NCI-H1694 treated with DMSO at 0.1 percent for 48 hours (cell line): ENCODE measurements at regions not wholly inside any gene's neighbourhood (a gene's known extent, or its start where the extent isn't known, plus 50 kb on each side); places are given as distances from the start of the nearest gene placed in this dataset.
"Not testable (repeated sequence)": the region's sequence is repeated elsewhere in the genome, so short reads cannot be mapped to it uniquely, and the experiment has no call there.

Experiments used
- DNase-seq: peaks from one replicate; lab custom pipeline; 2025; lab: John Stamatoyannopoulos, UW

DNA sequence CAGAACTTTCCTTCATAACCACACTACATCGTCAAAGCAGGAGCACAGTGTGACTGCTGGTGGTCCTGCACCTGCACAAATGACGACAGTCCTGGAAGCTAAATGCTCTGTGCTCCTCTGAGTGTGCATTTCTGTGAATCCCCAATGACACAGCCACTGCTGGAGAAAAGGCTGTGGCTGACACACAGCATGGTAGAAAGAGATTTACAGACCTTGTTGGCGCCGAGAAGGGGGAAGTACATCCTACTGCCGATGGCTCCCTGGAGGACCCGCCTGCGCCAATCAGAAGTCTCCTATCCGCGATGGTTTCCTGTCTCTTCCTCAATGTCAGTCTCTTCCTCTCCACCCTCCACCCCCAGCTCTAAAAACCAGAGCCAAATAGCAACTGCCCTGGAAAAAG, 115.4 kb upstream of the RAB4A start:
- DNase-seq: no peak

DNA sequence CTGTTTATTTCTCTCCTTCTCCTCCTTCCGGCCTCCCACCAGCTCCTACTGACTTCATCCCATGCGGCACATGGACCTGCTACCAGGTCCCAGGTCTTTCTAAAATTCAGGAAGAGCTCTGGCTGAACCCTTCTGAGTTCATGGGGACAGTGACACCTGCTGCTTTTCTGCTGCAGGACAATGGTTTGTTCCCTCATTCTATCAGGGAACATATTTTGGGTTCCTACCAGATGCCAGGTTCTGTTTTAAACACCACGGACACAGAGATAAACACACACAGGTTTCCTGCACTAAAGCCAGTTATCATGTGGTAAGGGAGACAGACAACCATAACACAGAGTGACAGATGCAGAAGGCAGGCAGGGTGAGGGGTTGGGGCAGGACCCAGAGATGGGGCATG, 114.0 kb upstream of the RAB4A start:
- peak; percentile 50 for DNase-seq

DNA sequence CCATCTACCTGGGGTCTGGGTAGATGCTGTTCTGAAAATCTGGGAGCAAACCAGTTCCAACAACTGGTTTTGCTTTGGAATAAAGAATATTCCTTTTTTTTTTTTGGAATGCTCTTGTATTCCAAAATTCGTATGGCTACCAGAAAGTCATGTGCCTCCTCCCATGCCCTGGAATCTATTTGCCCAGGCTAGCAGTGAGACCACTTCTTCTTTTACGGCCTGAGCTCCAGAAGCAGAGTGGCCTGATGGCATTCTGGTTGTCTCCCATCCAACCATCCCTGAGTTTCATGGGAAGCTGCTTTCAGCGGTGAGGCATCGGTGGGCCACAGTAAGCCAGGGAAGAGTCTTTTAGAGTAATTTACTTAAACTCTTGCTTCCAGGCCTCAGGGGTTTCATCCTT, 113.4 kb upstream of the RAB4A start:
- DNase-seq: no peak

DNA sequence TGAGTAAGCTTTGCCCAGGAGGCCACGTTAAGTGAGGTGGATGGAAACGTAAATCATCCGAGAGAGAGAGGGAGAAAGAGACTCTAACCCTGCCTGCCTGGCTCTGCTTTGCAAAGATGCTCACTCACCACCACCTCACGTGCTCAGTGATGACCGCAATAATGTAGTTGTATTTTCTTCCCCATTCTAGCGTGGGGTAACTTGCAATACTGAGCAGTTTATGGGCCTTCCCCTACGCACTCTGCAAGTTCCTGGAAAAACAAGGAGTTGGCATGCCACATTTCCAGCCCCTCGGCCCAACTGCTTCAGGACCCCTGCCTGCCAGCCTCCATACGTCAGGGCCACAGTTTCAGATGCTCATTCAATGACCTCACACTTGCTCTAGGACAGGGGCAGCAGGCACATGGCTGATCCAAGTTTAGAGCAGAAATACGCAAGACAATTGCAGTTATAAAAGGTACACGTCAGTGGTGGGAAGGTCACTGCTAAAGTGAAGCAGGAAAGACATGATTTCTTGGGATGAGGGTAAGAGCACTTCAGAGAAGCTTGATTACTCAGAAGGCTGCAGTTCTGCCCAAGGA, 112.5 kb upstream of the RAB4A start:
- DNase-seq: no peak

DNA sequence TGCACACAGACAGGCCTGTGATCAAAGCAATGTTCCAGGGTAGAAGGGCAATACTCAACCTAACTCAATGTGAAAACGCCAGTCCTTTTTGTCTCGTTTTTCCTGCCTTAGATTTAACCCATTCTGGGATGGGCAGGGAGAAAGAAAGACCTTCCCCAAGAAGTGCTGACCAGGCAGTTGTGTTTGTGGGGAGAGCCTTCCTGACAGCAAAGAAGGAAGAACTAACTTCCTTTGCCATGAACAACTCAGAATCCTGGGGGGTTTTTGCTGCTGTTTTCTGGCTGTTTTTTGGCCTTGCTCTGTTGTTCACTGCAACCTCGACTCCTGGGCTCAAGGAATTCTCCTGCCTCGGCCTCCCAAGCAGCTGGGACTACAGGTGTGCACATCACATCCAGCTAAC, 112.0 kb upstream of the RAB4A start:
- no peak for DNase-seq

DNA sequence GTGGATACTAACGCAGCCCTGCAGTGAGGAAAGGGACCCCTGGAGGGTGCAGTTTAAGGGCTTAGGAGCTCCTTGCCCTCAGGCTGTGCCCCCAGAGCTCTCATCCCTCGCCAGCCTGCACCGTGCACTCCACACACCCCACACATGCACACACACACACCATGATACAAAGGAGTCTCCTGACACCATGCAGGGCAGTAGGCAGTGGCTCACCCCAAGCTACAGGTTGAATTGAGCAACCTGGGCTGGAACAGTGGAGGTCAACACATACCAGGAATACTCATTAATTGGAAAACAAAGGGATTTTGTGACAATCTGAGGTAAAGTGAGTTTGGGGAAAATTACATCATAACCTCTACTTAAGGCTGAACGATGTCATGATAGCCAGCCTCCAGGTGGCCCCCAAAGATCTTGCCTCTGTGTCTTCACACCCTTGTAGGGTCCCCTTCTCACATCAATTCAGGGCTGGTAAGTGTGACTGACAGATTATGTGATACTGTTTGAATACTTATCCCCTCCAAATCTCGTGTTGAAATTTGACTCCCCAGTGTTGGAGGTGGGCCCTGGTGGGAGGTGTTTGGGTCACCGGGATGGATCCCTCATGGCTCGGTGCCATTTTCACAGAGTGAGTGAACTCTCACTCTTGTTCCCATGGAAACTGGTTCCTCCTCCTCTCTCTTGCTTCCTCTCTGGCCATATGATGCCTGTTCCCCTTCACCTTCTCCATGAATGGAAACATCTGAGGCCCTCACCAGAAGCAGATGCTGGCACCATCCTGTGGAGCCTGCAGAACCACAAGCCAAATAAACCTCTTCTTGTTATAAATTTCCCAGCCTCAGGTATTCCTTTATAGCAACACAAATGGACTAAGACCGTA, 111.0 kb upstream of the RAB4A start:
- no peak for DNase-seq

DNA sequence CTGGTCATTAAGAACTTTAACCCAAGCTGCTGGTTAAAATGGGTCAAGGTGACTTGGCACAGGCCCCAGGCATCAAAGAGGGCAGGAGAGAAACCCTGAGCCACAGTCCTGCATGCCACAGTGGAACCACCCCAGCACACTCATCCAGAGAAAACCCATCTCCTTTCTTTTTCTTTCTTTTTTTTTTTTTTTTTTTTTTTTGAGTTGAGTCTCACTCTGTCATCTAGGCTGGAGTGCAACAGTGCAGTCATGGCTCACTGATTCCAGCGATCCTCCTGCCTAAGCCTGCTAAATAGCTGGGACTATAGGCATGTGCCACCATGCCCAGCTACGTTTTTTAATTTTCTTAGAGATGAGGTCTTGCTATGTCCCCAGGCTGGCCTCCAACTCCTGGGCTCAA, 109.2 kb upstream of the RAB4A start:
- DNase-seq: no peak

DNA sequence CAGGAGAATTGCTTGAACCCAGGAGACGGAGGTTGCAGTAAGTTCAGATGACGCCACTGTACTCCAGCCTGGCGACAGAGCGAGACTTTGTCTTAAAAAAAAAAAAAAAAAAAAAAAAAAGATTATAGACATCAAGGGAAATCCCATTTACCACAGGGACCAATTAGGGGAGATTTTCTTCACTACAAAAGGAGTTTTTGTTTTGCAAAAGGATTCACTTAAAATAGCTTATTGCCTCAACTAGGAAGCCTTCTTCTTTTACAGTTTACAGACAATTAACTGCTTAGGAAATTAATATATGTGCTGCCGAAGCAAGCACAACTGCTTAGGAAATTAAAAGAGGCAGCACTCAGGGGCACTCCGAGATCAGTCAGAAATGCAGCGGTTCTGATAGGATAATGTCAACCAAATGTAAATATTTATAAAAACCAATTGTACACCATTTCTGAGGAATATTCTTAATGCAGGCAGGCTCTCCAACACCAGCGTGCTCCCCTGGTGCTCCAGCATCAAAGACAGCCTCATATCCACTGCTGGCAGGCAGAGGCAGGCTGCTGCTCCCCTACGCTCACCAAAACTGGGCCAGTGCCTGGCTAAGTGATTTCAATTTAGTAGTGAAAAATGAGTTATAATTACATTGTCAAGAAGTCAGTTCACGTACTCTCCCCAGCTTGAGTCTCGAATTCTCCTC, 107.9 kb upstream of the RAB4A start:
- DNase-seq: no peak

DNA sequence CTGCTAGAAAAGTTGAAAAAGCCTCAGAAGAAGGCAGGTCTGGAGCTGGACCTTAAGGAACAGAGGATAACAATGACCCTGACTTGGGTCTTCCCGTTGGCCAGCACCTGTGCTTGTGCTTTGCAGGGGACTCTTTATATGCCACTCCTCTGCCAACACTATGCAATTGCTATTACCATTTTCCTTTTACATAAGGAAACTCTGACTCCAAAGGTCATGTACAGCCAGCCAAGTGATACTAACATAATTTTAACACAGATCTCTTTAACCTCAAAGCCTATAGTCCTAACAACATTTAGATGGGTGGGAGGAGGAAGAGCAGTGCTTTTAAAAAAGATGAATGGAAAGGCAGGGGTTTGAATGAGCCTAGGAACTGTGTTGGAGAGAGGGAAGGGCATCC, 106.6 kb upstream of the RAB4A start:
- no peak for DNase-seq

DNA sequence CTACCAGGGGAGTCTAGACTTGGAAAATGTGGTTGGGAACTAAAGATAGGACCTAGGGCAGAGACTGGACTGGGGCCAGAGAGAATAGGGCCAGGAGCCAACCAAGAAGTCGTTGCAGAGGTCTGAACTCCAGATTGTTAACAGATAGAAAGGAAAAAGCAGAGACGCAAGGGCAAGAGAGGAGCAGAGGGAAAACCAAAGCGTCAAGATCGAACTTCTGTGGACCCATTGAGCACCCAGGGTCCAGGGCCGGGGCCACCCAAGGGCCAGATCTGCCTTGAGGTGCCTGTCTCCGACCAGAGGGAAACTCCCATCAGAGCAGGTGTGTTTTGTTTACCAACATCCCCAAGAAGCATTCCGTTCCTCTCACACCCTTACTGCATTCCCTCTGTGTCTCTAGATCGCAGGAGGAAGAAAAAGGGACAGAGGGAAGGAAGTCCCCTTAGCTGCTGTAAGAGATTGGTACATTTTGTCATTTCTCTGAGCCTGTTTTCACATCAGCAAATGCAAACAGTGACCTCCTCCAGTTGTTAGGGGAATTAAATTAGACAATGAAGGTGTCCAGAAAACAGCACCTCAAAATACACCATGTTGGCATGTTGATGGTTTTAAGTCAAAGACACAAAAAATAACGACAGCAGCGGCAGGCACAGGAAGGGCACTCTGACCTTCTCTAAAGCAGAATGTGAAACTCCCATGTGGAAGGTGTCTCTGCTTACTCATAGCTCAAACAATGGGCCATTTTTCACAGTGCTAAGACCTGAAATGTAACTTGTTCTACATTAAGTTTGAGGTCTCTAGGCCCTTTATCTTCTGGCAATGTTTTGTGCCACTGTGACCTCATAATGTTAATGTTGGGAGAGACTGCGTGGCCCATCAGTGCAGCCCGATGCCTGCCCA, 105.8 kb upstream of the RAB4A start:
- DNase-seq: no peak

DNA sequence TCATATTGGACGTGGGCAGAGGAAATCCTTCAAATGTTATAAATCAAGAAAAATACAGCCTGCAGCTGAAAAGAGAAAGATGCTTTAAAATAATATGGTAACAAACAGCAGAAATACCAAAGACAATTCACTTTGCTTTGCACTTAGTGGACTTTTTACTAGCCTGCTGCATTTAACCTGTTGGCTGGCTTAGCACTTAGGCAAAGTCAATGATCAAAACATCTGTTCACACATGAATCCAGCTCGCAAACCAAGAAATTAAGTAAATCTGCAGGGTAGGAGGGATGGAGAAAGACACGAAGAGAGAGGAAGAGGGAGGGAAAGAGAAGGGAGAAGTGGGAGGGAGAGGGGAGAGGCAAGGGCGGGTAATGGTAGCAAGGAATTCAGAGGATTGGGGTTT, 103.6 kb upstream of the RAB4A start:
- DNase-seq: no peak

DNA sequence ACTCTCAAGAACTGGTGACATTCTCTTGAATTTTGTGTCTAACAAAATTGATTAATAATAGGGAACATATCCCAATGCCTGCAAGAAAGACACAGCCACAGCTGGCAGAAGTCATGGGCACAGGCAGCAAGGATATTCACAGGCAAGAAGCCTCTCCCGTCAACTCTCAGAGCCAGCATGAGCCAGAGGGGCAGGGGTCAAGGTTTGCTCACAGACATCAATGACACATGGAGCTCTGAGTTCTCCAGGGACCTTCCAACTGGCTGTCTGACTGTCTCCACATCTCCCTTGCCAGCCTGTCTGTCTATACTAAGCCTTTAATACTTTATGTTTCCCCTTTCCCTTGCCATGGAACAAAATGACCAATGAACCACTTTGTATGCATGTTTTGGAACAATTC, 101.5 kb upstream of the RAB4A start:
- no peak for DNase-seq

DNA sequence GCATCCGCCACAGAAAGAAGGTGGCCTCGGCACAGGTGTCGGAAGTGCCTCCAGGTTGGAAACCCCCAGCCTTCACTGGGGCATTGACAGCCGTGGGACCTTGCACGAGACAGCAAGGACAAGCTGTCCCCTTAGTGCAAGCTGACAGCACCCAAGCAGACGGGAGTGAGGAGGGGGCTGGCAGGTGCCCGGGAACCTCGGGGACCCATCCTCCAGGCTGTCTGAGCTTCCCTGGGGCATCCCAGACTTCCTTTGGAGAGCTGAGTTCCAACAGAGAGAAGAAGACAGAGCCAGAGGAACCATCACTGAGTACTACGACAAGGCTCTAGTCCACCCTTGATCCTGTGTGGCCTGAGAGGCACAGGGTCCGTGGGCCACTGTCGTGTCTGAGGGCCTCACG, 100.6 kb upstream of the RAB4A start:
- no peak for DNase-seq

DNA sequence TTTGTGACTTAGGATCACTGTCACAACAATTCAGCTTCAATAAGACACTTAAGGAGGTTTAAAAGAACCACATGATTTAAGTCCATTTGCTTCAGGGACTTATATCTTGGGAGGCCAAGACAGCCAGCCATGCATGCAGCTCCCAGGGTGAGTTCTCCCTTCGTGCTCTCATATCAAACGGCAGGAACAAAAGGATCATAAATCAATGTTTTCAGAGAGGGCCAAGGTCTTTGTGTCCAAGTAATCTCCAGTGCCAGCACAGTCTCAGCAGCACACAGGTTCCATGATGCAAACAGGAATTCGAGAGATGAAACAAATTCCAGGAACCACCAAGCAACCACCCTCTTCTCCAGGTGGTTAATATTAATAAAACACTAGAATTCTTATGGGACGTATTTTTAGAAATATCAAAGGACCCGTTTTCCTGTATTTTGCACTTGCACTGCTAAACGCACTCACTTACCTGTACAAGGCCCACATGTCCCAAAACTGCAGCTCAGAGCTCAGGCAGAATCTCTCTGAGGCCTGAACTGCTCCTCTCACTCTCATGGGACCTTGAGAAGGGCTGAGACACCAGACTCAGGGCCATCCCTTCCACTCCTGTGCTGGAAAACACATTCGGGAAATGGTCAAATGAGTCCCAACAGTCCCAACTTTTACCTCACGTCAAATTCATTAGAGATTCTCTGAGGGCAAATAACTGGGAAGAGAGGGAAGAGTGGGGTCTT, 100.0 kb upstream of the RAB4A start:
- DNase-seq: no peak

DNA sequence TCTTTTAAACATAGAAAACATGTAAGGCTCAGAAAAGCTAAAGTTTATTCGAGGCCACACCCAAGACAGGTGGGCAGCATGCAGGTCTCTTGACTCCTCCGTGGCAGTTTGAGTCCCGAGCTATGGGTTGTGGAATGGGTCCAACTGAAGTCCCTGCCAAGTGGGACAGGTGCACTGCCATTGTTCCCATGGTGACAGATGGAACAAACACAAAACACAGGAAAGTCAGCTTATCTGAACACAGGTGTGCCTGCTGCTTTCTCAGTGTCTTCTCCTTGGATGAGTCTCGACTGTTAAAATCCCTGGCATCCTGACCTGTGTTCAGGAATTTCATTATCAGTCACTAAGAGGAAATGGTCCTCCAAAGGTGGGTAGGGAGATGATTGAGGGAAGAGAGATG, 99.0 kb upstream of the RAB4A start:
- DNase-seq: no peak

DNA sequence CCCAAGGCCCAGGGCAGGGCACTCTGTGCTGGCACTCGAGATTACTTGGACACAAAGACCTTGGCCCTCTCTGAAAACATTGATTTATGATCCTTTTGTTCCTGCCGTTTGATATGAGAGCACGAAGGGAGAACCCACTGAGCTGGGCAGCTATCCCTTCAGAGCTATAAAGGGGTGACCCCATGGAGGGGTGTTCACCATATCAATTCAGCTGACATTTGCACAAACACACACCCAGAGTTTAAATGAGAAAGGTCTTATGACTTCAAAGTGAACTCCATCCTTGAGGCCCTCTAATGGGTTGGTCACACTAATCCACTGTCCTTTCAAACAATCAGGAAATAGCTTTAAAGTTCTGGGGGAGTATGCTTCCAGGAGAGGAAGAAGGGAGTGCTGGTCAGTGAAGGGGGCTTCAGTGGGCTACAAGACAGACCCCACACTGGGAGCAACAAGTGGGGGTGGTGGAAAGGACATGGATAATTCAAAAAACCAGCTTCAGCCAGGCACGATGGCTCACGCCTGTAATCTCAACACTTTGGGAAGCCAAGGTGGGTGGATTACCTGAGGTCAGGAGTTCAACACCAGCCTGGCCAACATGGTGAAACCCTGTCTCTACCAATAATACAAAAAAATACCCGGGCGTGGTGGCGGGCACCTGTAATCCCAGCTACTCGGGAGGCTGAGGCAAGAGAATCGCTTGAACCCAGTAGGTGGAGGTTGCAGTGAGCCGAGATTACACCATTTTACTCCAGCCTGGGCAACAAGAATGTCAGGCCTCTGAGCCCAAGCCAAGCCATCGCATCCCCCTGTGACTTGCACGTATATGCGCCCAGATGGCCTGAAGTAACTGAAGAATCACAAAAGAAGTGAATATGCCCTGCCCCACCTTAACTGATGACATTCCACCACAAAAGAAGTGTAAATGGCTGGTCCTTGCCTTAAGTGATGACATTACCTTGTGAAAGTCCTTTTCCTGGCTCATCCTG, 97.1 kb upstream of the RAB4A start:
- not testable (repeated sequence) for DNase-seq

DNA sequence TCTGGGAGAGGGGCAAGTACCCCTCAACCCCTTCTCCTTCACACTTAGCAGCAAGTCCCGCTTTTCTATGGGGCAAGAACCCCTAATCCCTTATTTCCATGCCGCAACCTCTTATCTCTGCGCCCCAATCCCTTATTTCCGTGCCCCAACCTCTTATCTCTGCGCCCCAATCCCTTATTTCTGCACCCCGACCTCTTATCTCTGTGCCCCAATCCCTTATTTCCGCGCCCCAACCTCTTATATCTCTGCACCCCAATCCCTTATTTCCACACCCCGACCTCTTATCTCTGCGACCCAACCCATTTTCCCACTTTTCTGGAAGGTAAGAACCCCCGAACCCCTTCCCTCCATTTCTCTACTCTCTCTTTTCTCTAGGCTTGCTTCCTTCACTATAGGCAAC, 95.6 kb upstream of the RAB4A start:
- DNase-seq: not testable (repeated sequence)

DNA sequence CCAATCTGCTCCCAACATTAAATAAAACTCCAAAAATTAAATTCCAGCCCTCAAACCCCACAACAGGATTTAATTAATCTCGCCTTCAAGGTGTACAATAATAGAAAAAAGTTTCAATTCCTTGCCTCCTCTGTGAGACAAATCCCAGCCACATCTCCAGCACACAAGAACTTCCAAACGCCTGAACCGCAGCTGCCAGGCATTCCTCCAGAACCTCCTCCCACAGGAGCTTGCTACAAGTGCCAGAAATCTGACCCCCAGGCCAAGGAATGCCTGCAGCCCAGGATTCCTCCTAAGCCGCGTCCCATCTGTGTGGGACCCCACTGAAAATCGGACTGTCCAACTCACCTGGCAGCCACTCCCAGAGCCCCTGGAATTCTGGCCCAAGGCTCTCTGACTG, 94.5 kb upstream of the RAB4A start:
- not testable (repeated sequence) for DNase-seq

DNA sequence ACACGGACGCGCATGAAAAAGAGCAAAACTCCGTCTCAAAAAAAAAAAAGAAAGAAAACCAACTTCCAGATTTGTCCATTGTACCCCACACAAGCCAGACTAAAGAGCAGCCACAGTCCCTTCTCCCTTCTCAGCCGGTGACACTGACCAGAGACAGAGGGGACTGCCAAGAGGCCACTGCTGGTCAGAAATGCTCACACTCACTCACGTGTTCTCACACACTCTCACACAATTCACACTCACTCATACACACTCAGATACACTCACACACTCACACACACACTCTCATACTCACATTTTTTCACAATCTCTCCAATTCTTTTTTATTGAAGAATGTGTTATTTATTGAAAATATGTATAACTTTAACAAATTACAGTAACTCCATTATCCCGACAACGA, 90.8 kb upstream of the RAB4A start:
- DNase-seq: no peak

DNA sequence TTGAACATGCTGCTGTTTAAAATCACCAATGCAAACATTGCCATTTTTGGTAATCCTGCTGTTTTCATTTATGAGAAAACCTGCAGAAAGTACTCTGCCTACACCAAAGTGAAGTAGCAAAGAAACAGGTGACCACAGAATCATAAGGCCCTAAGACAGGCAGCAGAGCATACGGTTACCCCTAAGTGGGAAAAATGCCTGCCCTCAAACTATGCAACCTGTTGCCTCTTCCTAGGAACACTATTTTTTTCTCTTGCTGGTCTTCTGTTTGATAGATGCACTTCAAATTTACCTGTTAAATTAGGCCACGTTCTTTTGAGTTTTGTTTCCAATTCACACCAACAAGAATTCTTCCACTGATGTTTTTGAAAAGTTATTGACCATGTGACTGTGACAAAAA, 89.5 kb upstream of the RAB4A start:
- no peak for DNase-seq
